Hepatocyte (in vitro differentiated cells): ENCODE measurements at regions not wholly inside any gene's neighbourhood (a gene's known extent, or its start where the extent isn't known, plus 50 kb on each side); places are given as distances from the start of the nearest gene placed in this dataset.

Source experiments
- DNase-seq: peaks from one replicate; pipeline ENCODE4 v3.0.0-alpha.2; 2016; ENCODE audit warnings: low spot score
- H2AFZ ChIP-seq: fragments of 200-600 bp; sonication (generic); 2 replicates; pipeline ENCODE4 v1.6.0; 2016; ENCODE audit warnings: antibody characterized with exemption, mild to moderate bottlenecking
- H3K27ac ChIP-seq: fragments of 200-600 bp; sonication (generic); 2 replicates; pipeline ENCODE4 v1.5.1; 2016; ENCODE audit warnings: mild to moderate bottlenecking
- H3K27me3 ChIP-seq: fragments of 200-600 bp; sonication (generic); 2 replicates; pipeline ENCODE4 v1.6.1; 2016
- H3K36me3 ChIP-seq: fragments of 200-600 bp; sonication (generic); replicated peaks from 2 replicates; pipeline ENCODE4 v1.5.1; 2016; ENCODE audit warnings: low read depth; ENCODE audit not compliant: insufficient read depth
- H3K4me1 ChIP-seq: fragments of 200-600 bp; sonication (generic); 2 replicates; pipeline ENCODE4 v1.5.1; 2016; ENCODE audit warnings: mild to moderate bottlenecking, moderate library complexity; ENCODE audit not compliant: insufficient read depth
- H3K4me2 ChIP-seq: fragments of 200-600 bp; sonication (generic); 2 replicates; pipeline ENCODE4 v1.6.0; 2016
- H3K4me3 ChIP-seq: fragments of 200-600 bp; sonication (generic); 2 replicates; pipeline ENCODE4 v1.5.1; 2016; ENCODE audit warnings: mild to moderate bottlenecking
- H3K79me2 ChIP-seq: fragments of 200-600 bp; sonication (generic); 2 replicates; pipeline ENCODE4 v1.6.0; 2017; ENCODE audit warnings: mild to moderate bottlenecking
- H3K9me2 ChIP-seq: fragments of 200-600 bp; sonication (generic); replicated peaks from 2 replicates; pipeline ENCODE4 v1.6.0; 2017; ENCODE audit warnings: mild to moderate bottlenecking; ENCODE audit not compliant: insufficient read depth
- H3K9me3 ChIP-seq: fragments of 200-600 bp; sonication (generic); 2 replicates; pipeline ENCODE4 v1.5.1; 2016; ENCODE audit warnings: low read depth, mild to moderate bottlenecking
- H4K20me1 ChIP-seq: fragments of 200-600 bp; sonication (generic); 2 replicates; pipeline ENCODE4 v1.6.0; 2016; ENCODE audit warnings: mild to moderate bottlenecking; ENCODE audit not compliant: insufficient read depth, poor library complexity, severe bottlenecking
- EZH2 ChIP-seq: fragments of 200-600 bp; sonication (generic); IDR thresholded peaks from 2 replicates; pipeline ENCODE4 v1.6.1; 2016; ENCODE audit warnings: antibody characterized with exemption, mild to moderate bottlenecking, borderline replicate concordance
- EZH2phosphoT487 ChIP-seq: fragments of 200-600 bp; sonication (generic); IDR thresholded peaks from one replicate; pipeline ENCODE4 v1.6.1; 2018; ENCODE audit warnings: antibody characterized with exemption, mild to moderate bottlenecking, low read depth, moderate library complexity; ENCODE audit not compliant: unreplicated experiment, severe bottlenecking
- WGBS: methylation state at CpG from one replicate; pipeline ENCODE4 v1.1.6; 2016; ENCODE audit warnings: low lambda C conversion rate; ENCODE audit errors: missing lambda C conversion rate; 5-methylcytosine and 5-hydroxymethylcytosine counted together
- TF ChIP-seq, protein P1 (sequence below): fragments of 200-600 bp; sonication (generic); IDR thresholded peaks from 2 replicates; pipeline ENCODE4 v1.5.1; 2016; ENCODE audit warnings: antibody characterized with exemption, mild to moderate bottlenecking; ENCODE audit not compliant: poor library complexity

- H3K36me3 ChIP-seq, result no peaks in the 10 kb centered on the region
- no peaks in the 10 kb centered on the region for H4K20me1 ChIP-seq
- H3K79me2 ChIP-seq, result no peaks in the 10 kb centered on the region
- no peaks in the 10 kb centered on the region for H3K27me3 ChIP-seq
- no peak overlapping the region for H3K4me3 ChIP-seq
- H3K9me2 ChIP-seq, result no peaks in the 10 kb centered on the region
- no peak overlapping the region for H3K27ac ChIP-seq
- DNase-seq, result no peak
- H2AFZ ChIP-seq, result no peak overlapping the region
- H3K4me1 ChIP-seq, result no peaks in the 10 kb centered on the region
- 92% methylated on average over 5 of the region's 5 CpGs for WGBS
- H3K9me3 ChIP-seq, result no peaks in the 10 kb centered on the region
- no peak overlapping the region for H3K4me2 ChIP-seq
- TF ChIP-seq, protein P1, sequence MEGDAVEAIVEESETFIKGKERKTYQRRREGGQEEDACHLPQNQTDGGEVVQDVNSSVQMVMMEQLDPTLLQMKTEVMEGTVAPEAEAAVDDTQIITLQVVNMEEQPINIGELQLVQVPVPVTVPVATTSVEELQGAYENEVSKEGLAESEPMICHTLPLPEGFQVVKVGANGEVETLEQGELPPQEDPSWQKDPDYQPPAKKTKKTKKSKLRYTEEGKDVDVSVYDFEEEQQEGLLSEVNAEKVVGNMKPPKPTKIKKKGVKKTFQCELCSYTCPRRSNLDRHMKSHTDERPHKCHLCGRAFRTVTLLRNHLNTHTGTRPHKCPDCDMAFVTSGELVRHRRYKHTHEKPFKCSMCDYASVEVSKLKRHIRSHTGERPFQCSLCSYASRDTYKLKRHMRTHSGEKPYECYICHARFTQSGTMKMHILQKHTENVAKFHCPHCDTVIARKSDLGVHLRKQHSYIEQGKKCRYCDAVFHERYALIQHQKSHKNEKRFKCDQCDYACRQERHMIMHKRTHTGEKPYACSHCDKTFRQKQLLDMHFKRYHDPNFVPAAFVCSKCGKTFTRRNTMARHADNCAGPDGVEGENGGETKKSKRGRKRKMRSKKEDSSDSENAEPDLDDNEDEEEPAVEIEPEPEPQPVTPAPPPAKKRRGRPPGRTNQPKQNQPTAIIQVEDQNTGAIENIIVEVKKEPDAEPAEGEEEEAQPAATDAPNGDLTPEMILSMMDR, result no peak
- TF ChIP-seq EZH2phosphoT487 (no peak), EZH2 (no peak)
These were observed 112.9 kb upstream of the CAV2 start for GRCh38 chr7:116386674-116387073.

DNA sequence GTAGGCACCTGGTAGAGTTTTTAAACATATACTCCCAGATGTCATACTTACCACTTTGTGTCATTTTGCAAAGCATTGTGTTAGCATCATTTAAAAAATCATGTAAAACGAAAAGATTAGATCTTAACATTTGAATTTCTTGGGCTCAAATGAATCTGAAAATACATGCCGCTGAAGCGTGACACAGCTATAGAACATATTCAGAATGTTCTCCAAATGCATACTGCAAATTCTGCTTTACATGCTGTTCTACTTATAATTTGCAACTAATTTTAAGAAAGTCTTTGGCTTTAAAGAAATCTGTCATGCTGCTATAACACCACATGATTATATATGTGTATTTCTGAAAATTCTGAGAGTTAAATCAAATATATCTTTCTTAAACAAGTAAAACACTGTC lies 109.2 kb upstream of the CAV2 start:
- H3K4me2 ChIP-seq, result no peak overlapping the region
- no peak for DNase-seq
- no peaks in the 10 kb centered on the region for H3K9me3 ChIP-seq
- WGBS, result 95% methylated on average over 3 of the region's 3 CpGs
- no peaks in the 10 kb centered on the region for H3K9me2 ChIP-seq
- no peaks in the 10 kb centered on the region for H3K4me1 ChIP-seq
- no peaks in the 10 kb centered on the region for H4K20me1 ChIP-seq
- no peak overlapping the region for H3K4me3 ChIP-seq
- TF ChIP-seq EZH2phosphoT487 (no peak), EZH2 (no peak)
- TF ChIP-seq, protein P1, result no peak
- H3K36me3 ChIP-seq, result no peaks in the 10 kb centered on the region
- H3K79me2 ChIP-seq, result no peaks in the 10 kb centered on the region
- no peak overlapping the region for H2AFZ ChIP-seq
- no peak overlapping the region for H3K27ac ChIP-seq
- H3K27me3 ChIP-seq, result no peaks in the 10 kb centered on the region

DNA sequence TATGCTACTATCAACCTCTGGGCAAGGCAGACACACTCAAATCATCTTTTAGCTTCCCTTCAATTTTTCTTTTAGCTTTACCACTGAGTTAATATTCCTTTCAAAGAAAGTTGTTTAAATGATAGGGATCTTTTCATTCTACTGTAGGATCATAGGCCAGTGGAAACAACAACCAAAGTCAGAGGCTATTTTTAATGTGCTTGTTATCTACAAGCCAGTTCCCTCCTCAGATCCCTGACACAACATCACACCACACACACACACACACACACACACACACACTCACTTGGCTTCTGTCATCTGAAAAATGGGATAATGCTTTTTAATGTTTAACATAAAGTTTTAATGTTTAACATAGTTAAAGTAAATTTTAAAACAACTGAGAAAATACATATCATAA lies 106.7 kb upstream of the CAV2 start:
- Histone ChIP-seq H4K20me1 (no peaks in the 10 kb centered on the region), H3K79me2 (no peaks in the 10 kb centered on the region), H3K27ac (no peak overlapping the region), H2AFZ (no peak overlapping the region), H3K9me2 (no peaks in the 10 kb centered on the region), H3K9me3 (no peaks in the 10 kb centered on the region), H3K27me3 (no peaks in the 10 kb centered on the region), H3K4me2 (no peak overlapping the region), H3K36me3 (no peaks in the 10 kb centered on the region), H3K4me1 (no peaks in the 10 kb centered on the region), H3K4me3 (no peak overlapping the region)
- TF ChIP-seq EZH2 (no peak), EZH2phosphoT487 (no peak)
- TF ChIP-seq, protein P1, result no peak
- DNase-seq, result no peak

DNA sequence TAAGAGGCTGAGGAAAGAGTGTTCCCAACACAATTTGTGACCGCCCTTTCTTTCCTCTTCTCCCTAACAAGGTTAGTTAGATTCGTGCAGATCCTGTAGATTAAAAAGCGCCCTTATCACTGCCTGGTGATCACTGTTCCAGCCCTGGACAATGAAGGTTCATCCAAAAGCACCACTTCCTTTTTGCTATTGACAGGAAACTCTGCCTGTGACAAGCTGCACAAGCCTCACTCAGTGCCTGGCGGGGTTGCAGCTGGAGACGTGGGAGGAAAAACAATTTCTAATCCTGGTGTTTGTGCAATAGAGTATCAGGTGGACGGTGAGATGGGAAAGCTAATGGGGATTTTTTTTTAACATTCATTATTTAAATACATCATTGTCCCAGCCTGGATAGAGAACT lies 105.9 kb upstream of the CAV2 start:
- Histone ChIP-seq H3K27ac (no peak overlapping the region), H3K9me3 (no peaks in the 10 kb centered on the region), H3K4me1 (no peaks in the 10 kb centered on the region), H3K4me2 (no peak overlapping the region), H2AFZ (no peak overlapping the region), H3K79me2 (no peaks in the 10 kb centered on the region), H3K36me3 (no peaks in the 10 kb centered on the region), H4K20me1 (no peaks in the 10 kb centered on the region), H3K9me2 (no peaks in the 10 kb centered on the region), H3K27me3 (no peaks in the 10 kb centered on the region), H3K4me3 (no peak overlapping the region)
- DNase-seq, result no peak
- WGBS, result 58% methylated on average over 6 of the region's 6 CpGs
- TF ChIP-seq, protein P1, result no peak
- TF ChIP-seq EZH2, result no peak
- no peak for TF ChIP-seq EZH2phosphoT487
